ENCODE measurements at regions not wholly inside any gene's neighbourhood (a gene's known extent, or its start where the extent isn't known, plus 50 kb on each side); places are given as distances from the start of the nearest gene placed in this dataset.

DNA sequence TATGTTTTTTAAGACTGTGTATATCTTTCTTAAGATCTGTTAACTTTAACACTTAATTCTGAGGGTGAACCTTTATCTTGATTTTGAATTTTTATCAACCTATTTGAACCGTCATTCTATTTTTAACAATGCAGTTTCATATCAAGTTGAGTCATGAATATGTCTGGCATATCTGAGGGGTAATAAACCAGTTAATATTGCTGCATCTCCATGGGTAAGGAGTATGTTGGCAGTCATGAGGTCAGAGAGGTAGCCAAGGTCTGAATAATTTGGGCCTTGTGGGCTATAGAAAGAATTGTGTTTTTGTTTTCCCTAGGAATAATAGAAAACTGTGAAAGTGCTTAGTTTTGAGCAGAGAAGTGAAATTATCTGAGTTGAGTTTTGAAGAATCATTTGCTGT is 419.0 kb downstream of the PLK2 start:
- TF ChIP-seq RAD21 (IDR thresholded peaks at IDR 0.05 in 1 of 2, conservative IDR thresholded peaks at IDR 0.05 in 1 of 2; ENCODE audit: low read depth in 2 of 2, low read length in 2 of 2) (no peak), FOSL1 (IDR thresholded peaks at IDR 0.05; ENCODE audit: insufficient read depth, low read depth, low read length) (no peak), CTCF (IDR thresholded peaks at IDR 0.05; ENCODE audit: control extremely low read depth in 1 of 3, insufficient read depth in 1 of 3, low read depth in 1 of 3, low read length in 3 of 3) (no peak), TAF1 (IDR thresholded peaks at IDR 0.05; ENCODE audit: low read depth, low read length) (no peak), GABPA (IDR thresholded peaks at IDR 0.05; ENCODE audit: borderline replicate concordance, insufficient read depth, low read length) (no peak), RBBP5 (IDR thresholded peaks at IDR 0.05; ENCODE audit: borderline replicate concordance, low read depth, low read length) (no peak), EZH2 (IDR thresholded peaks at IDR 0.05; ENCODE audit: low read depth, low read length, severe bottlenecking) (no peak)

Measured in H1 (cell line).